Endothelial cell of umbilical vein (primary cell): ENCODE measurements at regions not wholly inside any gene's neighbourhood (a gene's known extent, or its start where the extent isn't known, plus 50 kb on each side); places are given as distances from the start of the nearest gene placed in this dataset.

ENCODE experiments used
- BruUV-seq: library from RNA; stranded (reverse); fragments of 400-500 nt; replicated peaks from 2 replicates; lab custom pipeline; 2021; lab: Mats Ljungman, UMichigan
- CTCF ChIA-PET: fragments of 300-600, 350-600 bp; sonication (Branson Sonifier 250); formaldehyde crosslinking; loops from one replicate; lab custom pipeline; 2021; ENCODE audit warnings: antibody characterized with exemption, inconsistent platforms; lab: Charles Lee
- POLR2A ChIA-PET: fragments of 300-600, 350-600 bp; sonication (Branson Sonifier 250); formaldehyde crosslinking; loops from one replicate; lab custom pipeline; 2021; ENCODE audit warnings: antibody characterized with exemption, inconsistent platforms; lab: Charles Lee
- DNase-seq: peaks from one replicate; pipeline ENCODE4 v3.0.0-alpha.2; 2011; ENCODE audit warnings: low read depth, low spot score
- FAIRE-seq: peaks from 2 replicates; lab custom pipeline; 2011; peaks lifted over from hg19 to GRCh38; lab: Jason Lieb, UNC
- H2AFZ ChIP-seq: 2 replicates; pipeline ENCODE4 v1.6.0; 2012; ENCODE audit warnings: low read depth, low read length, control low read depth, inconsistent platforms
- H3K27ac ChIP-seq: 2 replicates; pipeline ENCODE4 v1.5.1; 2011; ENCODE audit warnings: low read depth, mild to moderate bottlenecking, control low read depth, low read length, moderate library complexity; ENCODE audit not compliant: insufficient read depth
- H3K27me3 ChIP-seq, 2 experiments: 2 replicates each; pipeline versions ENCODE4 v1.6.0 to v1.6.1; 2011; ENCODE audit warnings: low read length in 2 of 2, mixed read lengths in 1 of 2; ENCODE audit not compliant: control insufficient read depth in 2 of 2, insufficient read depth in 2 of 2
- H3K36me3 ChIP-seq, 2 experiments: 2 replicates in 1 of 2; 3 replicates in 1 of 2; pipeline ENCODE4 v1.5.1; 2011; ENCODE audit warnings: low read length in 2 of 2, mild to moderate bottlenecking in 1 of 2, moderate library complexity in 1 of 2; ENCODE audit not compliant: control insufficient read depth in 2 of 2, insufficient read depth in 2 of 2; ENCODE audit errors: extremely low read depth in 1 of 2
- H3K4me1 ChIP-seq: 3 replicates; pipeline ENCODE4 v1.5.1; 2011; ENCODE audit warnings: mild to moderate bottlenecking, low read length; ENCODE audit not compliant: control insufficient read depth, insufficient read depth; ENCODE audit errors: extremely low read depth
- H3K4me2 ChIP-seq: 2 replicates; pipeline ENCODE4 v1.6.1; 2011; ENCODE audit warnings: low read length, control low read depth, mixed read lengths; ENCODE audit not compliant: insufficient read depth
- H3K4me3 ChIP-seq, 3 experiments: fragments of 200-600 bp in 1 of 3; sonication (generic), shearing (Covaris generic) in 1 of 3; replicated peaks in 1 of 3; 2 replicates each; pipeline ENCODE4 v1.5.1; 2011 to 2016; ENCODE audit warnings: control low read depth in 3 of 3, low read length in 3 of 3, mild to moderate bottlenecking in 2 of 3, inconsistent platforms in 1 of 3, low read depth in 1 of 3, moderate library complexity in 1 of 3; ENCODE audit not compliant: insufficient read depth in 1 of 3
- H3K79me2 ChIP-seq: 2 replicates; pipeline ENCODE4 v1.6.0; 2012; ENCODE audit warnings: low read length, inconsistent platforms; ENCODE audit not compliant: control insufficient read depth, insufficient read depth
- H3K9ac ChIP-seq: replicated peaks from 2 replicates; pipeline ENCODE3; 2011; ENCODE audit warnings: low read length, control low read depth; ENCODE audit not compliant: insufficient read depth; ENCODE audit errors: extremely low read depth
- H3K9me1 ChIP-seq: replicated peaks from 3 replicates; pipeline ENCODE4 v1.6.0; 2011; ENCODE audit warnings: mild to moderate bottlenecking, low read length; ENCODE audit not compliant: control insufficient read depth, insufficient read depth; ENCODE audit errors: extremely low read depth
- H3K9me3 ChIP-seq: replicated peaks from 2 replicates; pipeline ENCODE4 v1.5.1; 2012; ENCODE audit warnings: low read length, inconsistent platforms; ENCODE audit not compliant: control insufficient read depth, insufficient read depth
- H4K20me1 ChIP-seq: replicated peaks from 2 replicates; pipeline ENCODE3; 2011; ENCODE audit warnings: mild to moderate bottlenecking, low read length; ENCODE audit not compliant: control insufficient read depth, insufficient read depth; ENCODE audit errors: extremely low read depth
- EZH2 ChIP-seq: IDR thresholded peaks from 2 replicates; pipeline ENCODE4 v1.6.1; 2012; ENCODE audit warnings: borderline replicate concordance, low read depth, mild to moderate bottlenecking, moderate library complexity, low read length, inconsistent platforms; ENCODE audit not compliant: severe bottlenecking
- FOS ChIP-seq: IDR thresholded peaks from 2 replicates; pipeline ENCODE4 v1.6.1; 2011; ENCODE audit warnings: mild to moderate bottlenecking, low read length, moderate library complexity, borderline replicate concordance; ENCODE audit not compliant: insufficient read depth
- GATA2 ChIP-seq: IDR thresholded peaks from 2 replicates; pipeline ENCODE4 v1.7.0; 2011; ENCODE audit warnings: low read depth, mild to moderate bottlenecking, moderate library complexity, mixed read lengths, low read length; ENCODE audit not compliant: insufficient read length, insufficient read depth
- JUN ChIP-seq: IDR thresholded peaks from 2 replicates; pipeline ENCODE4 v1.6.1; 2011; ENCODE audit warnings: borderline replicate concordance, low read depth; ENCODE audit not compliant: insufficient read length, insufficient read depth
- MYC ChIP-seq: IDR thresholded peaks from one replicate; pipeline ENCODE4 v1.6.1; 2011; ENCODE audit warnings: mild to moderate bottlenecking, low read depth, low read length
- POLR2A ChIP-seq: IDR thresholded peaks from 2 replicates; pipeline ENCODE4 v1.6.1; 2012; ENCODE audit warnings: low read depth, mild to moderate bottlenecking, control low read depth, low read length
- POLR2AphosphoS5 ChIP-seq: IDR thresholded peaks from 2 replicates; pipeline ENCODE4 v1.6.1; 2012; ENCODE audit warnings: low read depth, mild to moderate bottlenecking, control low read depth, low read length, moderate library complexity; ENCODE audit not compliant: insufficient read depth
- dilution Hi-C: fragments of 300-500 bp; cut with MboI; formaldehyde crosslinking; loops from one replicate; pipeline ENCODE4 v1.15.0; 2019; ENCODE audit warnings: low sequenced_read_pairs; ENCODE audit not compliant: extremely low pct_ligation_motif_present
- intact Hi-C: fragments of 100-400 bp; cut with micrococcal nuclease; formaldehyde crosslinking; loops from one replicate; pipeline ENCODE4 v1.10.0; 2022
- TF ChIP-seq, protein P1 (sequence below): IDR thresholded peaks from 2 replicates; pipeline ENCODE4 v1.6.1; 2011; ENCODE audit not compliant: insufficient read depth, insufficient read length
- TF ChIP-seq, protein P2 (sequence below), 2 donors: IDR thresholded peaks; 1 replicate in 1 of 2; 2 replicates in 1 of 2; pipeline ENCODE4 v1.5.1; 2011; ENCODE audit warnings: low read length in 2 of 2, mild to moderate bottlenecking in 2 of 2, moderate library complexity in 2 of 2, control low read depth in 1 of 2, inconsistent platforms in 1 of 2, low read depth in 1 of 2; ENCODE audit not compliant: insufficient read depth in 1 of 2; ENCODE audit errors: extremely low read depth in 1 of 2

DNA sequence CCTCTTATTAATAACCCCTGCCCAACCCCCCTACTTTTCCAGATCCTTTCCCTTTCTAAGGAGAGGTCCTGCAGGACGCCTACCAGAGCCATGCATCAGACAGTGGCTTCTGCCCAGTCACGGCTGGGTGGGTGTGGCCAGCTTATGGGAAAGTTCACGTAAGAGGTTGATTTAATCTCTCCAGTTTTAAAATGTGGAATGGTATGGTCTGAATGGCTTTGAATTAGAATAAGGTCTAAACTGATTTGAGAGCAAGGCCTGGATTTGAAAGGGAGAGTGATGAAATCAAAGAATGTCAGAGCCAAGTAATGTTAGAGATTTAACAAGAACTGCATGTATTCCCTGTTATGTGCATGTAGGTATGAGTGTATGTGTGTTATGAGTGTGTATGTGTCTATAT, 275.7 kb downstream of the PAX1 start:
- intact Hi-C loops, result no loop called here
- ChIA-PET CTCF (no interaction called here), POLR2A (no interaction called here)
- Histone ChIP-seq H3K36me3 (no peaks in the 10 kb centered on the region), H3K4me3 (no peak overlapping the region), H3K9me1 (no peaks in the 10 kb centered on the region), H3K9ac (no peak overlapping the region), H3K4me2 (no peak overlapping the region), H2AFZ (no peak overlapping the region), H3K9me3 (peaks cover 7% of the 10 kb centered on the region), H4K20me1 (no peaks in the 10 kb centered on the region), H3K79me2 (no peaks in the 10 kb centered on the region), H3K27me3 (no peaks in the 10 kb centered on the region), H3K27ac (no peak overlapping the region), H3K4me1 (no peaks in the 10 kb centered on the region)
- FAIRE-seq (no peak), DNase-seq (no peak)
- dilution Hi-C loops, result no loop called here
- no TSS peak for BruUV-seq
- TF ChIP-seq FOS, result no peak
- TF ChIP-seq POLR2AphosphoS5, result no peak
- TF ChIP-seq, protein P1, sequence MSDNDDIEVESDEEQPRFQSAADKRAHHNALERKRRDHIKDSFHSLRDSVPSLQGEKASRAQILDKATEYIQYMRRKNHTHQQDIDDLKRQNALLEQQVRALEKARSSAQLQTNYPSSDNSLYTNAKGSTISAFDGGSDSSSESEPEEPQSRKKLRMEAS, result no peak
- TF ChIP-seq EZH2, result no peak
- TF ChIP-seq, protein P2, sequence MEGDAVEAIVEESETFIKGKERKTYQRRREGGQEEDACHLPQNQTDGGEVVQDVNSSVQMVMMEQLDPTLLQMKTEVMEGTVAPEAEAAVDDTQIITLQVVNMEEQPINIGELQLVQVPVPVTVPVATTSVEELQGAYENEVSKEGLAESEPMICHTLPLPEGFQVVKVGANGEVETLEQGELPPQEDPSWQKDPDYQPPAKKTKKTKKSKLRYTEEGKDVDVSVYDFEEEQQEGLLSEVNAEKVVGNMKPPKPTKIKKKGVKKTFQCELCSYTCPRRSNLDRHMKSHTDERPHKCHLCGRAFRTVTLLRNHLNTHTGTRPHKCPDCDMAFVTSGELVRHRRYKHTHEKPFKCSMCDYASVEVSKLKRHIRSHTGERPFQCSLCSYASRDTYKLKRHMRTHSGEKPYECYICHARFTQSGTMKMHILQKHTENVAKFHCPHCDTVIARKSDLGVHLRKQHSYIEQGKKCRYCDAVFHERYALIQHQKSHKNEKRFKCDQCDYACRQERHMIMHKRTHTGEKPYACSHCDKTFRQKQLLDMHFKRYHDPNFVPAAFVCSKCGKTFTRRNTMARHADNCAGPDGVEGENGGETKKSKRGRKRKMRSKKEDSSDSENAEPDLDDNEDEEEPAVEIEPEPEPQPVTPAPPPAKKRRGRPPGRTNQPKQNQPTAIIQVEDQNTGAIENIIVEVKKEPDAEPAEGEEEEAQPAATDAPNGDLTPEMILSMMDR (IDR thresholded peaks at IDR 0.05; ENCODE audit: extremely low read depth in 1 of 2, insufficient read depth in 1 of 2, low read depth in 1 of 2, low read length in 2 of 2), result no peak
- TF ChIP-seq JUN, result no peak
- TF ChIP-seq GATA2, result no peak
- no peak for TF ChIP-seq POLR2A
- no peak for TF ChIP-seq MYC
